ENCODE measurements at regions not wholly inside any gene's neighbourhood (a gene's known extent, or its start where the extent isn't known, plus 50 kb on each side); places are given as distances from the start of the nearest gene placed in this dataset.

DNA sequence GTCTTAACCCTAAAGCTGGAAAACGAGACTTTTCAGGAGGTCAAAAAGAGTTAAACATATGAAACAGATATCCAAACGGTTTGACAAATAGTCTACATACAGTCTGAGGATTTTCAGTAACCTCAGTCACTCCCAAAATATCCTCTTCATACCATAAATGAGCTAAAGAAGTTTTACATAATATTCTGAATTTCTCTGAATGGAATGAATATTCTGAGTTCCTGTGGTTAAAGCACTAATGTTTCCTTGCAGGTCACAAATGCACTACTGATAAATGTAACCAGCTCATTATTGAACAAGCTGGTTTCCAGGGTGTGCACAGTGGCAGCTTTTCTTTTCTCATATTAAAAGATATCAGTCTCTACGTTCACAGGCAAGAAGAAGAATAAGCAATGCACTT lies 137.4 kb upstream of the POU1F1 start:
- TF ChIP-seq ZNF791 (tag by site-specific recombination; IDR thresholded peaks at IDR 0.05) (no peak), HOXC10 (CRISPR knock-in tag; IDR thresholded peaks at IDR 0.05) (no peak), ZNF37A (tag by site-specific recombination; IDR thresholded peaks at IDR 0.05) (no peak), ZFHX2 (tag by site-specific recombination; conservative IDR thresholded peaks at IDR 0.05) (no peak), ZNF391 (tag by site-specific recombination; IDR thresholded peaks at IDR 0.05; ENCODE audit: borderline replicate concordance, low read depth) (no peak), ZBTB17 (tag by site-specific recombination; IDR thresholded peaks at IDR 0.05) (no peak), ZNF610 (tag by site-specific recombination; IDR thresholded peaks at IDR 0.05; ENCODE audit: borderline replicate concordance) (no peak), ZNF202 (tag by site-specific recombination; IDR thresholded peaks at IDR 0.05; ENCODE audit: borderline replicate concordance) (no peak), ZNF785 (tag by site-specific recombination; IDR thresholded peaks at IDR 0.05) (no peak), ZNF670 (tag by site-specific recombination; IDR thresholded peaks at IDR 0.05; ENCODE audit: low read depth) (no peak), ZNF112 (tag by site-specific recombination; IDR thresholded peaks at IDR 0.05) (no peak), TCF7L2 (IDR thresholded peaks at IDR 0.05; ENCODE audit: borderline replicate concordance, low read depth, low read length) (no peak)
- TF ChIP-seq, protein P1, sequence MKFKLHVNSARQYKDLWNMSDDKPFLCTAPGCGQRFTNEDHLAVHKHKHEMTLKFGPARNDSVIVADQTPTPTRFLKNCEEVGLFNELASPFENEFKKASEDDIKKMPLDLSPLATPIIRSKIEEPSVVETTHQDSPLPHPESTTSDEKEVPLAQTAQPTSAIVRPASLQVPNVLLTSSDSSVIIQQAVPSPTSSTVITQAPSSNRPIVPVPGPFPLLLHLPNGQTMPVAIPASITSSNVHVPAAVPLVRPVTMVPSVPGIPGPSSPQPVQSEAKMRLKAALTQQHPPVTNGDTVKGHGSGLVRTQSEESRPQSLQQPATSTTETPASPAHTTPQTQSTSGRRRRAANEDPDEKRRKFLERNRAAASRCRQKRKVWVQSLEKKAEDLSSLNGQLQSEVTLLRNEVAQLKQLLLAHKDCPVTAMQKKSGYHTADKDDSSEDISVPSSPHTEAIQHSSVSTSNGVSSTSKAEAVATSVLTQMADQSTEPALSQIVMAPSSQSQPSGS (tag by site-specific recombination; IDR thresholded peaks at IDR 0.05; ENCODE audit: low read depth) = no peak
- TF ChIP-seq, protein P2, sequence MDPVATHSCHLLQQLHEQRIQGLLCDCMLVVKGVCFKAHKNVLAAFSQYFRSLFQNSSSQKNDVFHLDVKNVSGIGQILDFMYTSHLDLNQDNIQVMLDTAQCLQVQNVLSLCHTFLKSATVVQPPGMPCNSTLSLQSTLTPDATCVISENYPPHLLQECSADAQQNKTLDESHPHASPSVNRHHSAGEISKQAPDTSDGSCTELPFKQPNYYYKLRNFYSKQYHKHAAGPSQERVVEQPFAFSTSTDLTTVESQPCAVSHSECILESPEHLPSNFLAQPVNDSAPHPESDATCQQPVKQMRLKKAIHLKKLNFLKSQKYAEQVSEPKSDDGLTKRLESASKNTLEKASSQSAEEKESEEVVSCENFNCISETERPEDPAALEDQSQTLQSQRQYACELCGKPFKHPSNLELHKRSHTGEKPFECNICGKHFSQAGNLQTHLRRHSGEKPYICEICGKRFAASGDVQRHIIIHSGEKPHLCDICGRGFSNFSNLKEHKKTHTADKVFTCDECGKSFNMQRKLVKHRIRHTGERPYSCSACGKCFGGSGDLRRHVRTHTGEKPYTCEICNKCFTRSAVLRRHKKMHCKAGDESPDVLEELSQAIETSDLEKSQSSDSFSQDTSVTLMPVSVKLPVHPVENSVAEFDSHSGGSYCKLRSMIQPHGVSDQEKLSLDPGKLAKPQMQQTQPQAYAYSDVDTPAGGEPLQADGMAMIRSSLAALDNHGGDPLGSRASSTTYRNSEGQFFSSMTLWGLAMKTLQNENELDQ (tag by site-specific recombination; IDR thresholded peaks at IDR 0.05; ENCODE audit: low read depth) = no peak
- H3K27ac ChIP-seq (ENCODE audit: extremely low read depth, low read depth, low read length) = no peak overlapping the region
- CTCF ChIA-PET = interaction anchor here (1.0 kb wide), 1 partner anchor 63 kb away, joined by 3 read pairs; no protein-coding TSS in a partner anchor
- H3K9me3 ChIP-seq (ENCODE audit: control insufficient read depth, insufficient read depth, low read depth, low read length) = no peaks in the 10 kb centered on the region
- no peaks in the 10 kb centered on the region for H3K4me1 ChIP-seq (ENCODE audit: control insufficient read depth, insufficient read depth, low read length)
- no peak overlapping the region for H3K4me3 ChIP-seq (ENCODE audit: low read depth, low read length)
- no peaks in the 10 kb centered on the region for H3K36me3 ChIP-seq (ENCODE audit: control insufficient read depth in 2 of 2, insufficient read depth in 1 of 2, low read length in 2 of 2)
- POLR2A ChIA-PET = no interaction called here

DNA sequence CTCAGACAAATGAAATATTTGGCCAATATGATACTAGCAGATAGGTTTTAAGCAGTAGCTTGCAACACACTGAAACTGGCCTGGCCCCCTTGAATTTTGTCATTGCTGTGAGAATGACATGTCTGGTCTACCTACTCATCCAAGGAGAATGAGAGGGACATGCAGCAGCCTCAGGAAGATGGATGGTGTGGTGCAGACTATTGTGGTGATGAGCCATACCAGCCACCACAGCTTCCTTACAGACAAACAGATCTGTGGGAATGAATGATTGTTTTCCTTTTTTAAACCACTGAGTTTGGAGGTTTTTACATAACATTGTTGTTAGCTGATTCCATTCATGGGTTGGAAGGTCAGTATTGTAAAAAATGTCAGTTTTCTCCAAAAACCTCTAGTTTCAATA lies 133.7 kb upstream of the POU1F1 start:
- ChIA-PET CTCF (no interaction called here), POLR2A (no interaction called here)
- H3K4me3 ChIP-seq (ENCODE audit: low read depth, low read length) = no peak overlapping the region
- H3K36me3 ChIP-seq (ENCODE audit: control insufficient read depth in 2 of 2, insufficient read depth in 1 of 2, low read length in 2 of 2) = no peaks in the 10 kb centered on the region
- no peaks in the 10 kb centered on the region for H3K9me3 ChIP-seq (ENCODE audit: control insufficient read depth, insufficient read depth, low read depth, low read length)
- H3K4me1 ChIP-seq (ENCODE audit: control insufficient read depth, insufficient read depth, low read length) = no peaks in the 10 kb centered on the region
- H3K27ac ChIP-seq (ENCODE audit: extremely low read depth, low read depth, low read length) = no peak overlapping the region
- TF ChIP-seq ZNF510 (tag by site-specific recombination; IDR thresholded peaks at IDR 0.05; ENCODE audit: insufficient replicate concordance) (no peak), ZNF530 (tag by site-specific recombination; IDR thresholded peaks at IDR 0.05; ENCODE audit: low read depth) (no peak), ZBTB21 (tag by site-specific recombination; IDR thresholded peaks at IDR 0.05) (no peak), ZNF221 (tag by site-specific recombination; IDR thresholded peaks at IDR 0.05; ENCODE audit: borderline replicate concordance) (no peak), ZNF664 (tag by site-specific recombination; IDR thresholded peaks at IDR 0.05) (no peak), ZNF324 (tag by site-specific recombination; IDR thresholded peaks at IDR 0.05) (no peak), ZNF24 (tag by site-specific recombination; IDR thresholded peaks at IDR 0.05) (no peak), ZNF274 (IDR thresholded peaks at IDR 0.05; ENCODE audit: low read length) (no peak), ZNF274 (tag by site-specific recombination; IDR thresholded peaks at IDR 0.05; ENCODE audit: borderline replicate concordance) (no peak), SALL2 (tag by site-specific recombination; IDR thresholded peaks at IDR 0.05; ENCODE audit: borderline replicate concordance) (no peak), MZF1 (tag by site-specific recombination; IDR thresholded peaks at IDR 0.05; ENCODE audit: borderline replicate concordance) (no peak), ZNF623 (tag by site-specific recombination; IDR thresholded peaks at IDR 0.05) (no peak), FEZF1 (tag by site-specific recombination; IDR thresholded peaks at IDR 0.05) (no peak)
- TF ChIP-seq, protein P3, sequence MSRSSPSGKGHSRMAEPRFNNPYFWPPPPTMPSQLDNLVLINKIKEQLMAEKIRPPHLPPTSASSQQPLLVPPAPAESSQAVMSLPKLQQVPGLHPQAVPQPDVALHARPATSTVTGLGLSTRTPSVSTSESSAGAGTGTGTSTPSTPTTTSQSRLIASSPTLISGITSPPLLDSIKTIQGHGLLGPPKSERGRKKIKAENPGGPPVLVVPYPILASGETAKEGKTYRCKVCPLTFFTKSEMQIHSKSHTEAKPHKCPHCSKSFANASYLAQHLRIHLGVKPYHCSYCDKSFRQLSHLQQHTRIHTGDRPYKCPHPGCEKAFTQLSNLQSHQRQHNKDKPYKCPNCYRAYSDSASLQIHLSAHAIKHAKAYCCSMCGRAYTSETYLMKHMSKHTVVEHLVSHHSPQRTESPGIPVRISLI (tag by site-specific recombination; IDR thresholded peaks at IDR 0.05) = no peak
- TF ChIP-seq, protein P4, sequence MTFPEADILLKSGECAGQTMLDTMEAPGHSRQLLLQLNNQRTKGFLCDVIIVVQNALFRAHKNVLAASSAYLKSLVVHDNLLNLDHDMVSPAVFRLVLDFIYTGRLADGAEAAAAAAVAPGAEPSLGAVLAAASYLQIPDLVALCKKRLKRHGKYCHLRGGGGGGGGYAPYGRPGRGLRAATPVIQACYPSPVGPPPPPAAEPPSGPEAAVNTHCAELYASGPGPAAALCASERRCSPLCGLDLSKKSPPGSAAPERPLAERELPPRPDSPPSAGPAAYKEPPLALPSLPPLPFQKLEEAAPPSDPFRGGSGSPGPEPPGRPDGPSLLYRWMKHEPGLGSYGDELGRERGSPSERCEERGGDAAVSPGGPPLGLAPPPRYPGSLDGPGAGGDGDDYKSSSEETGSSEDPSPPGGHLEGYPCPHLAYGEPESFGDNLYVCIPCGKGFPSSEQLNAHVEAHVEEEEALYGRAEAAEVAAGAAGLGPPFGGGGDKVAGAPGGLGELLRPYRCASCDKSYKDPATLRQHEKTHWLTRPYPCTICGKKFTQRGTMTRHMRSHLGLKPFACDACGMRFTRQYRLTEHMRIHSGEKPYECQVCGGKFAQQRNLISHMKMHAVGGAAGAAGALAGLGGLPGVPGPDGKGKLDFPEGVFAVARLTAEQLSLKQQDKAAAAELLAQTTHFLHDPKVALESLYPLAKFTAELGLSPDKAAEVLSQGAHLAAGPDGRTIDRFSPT (tag by site-specific recombination; IDR thresholded peaks at IDR 0.05) = no peak
- TF ChIP-seq, protein P5, sequence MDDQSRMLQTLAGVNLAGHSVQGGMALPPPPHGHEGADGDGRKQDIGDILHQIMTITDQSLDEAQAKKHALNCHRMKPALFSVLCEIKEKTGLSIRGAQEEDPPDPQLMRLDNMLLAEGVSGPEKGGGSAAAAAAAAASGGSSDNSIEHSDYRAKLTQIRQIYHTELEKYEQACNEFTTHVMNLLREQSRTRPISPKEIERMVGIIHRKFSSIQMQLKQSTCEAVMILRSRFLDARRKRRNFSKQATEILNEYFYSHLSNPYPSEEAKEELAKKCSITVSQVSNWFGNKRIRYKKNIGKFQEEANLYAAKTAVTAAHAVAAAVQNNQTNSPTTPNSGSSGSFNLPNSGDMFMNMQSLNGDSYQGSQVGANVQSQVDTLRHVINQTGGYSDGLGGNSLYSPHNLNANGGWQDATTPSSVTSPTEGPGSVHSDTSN (CRISPR knock-in tag; IDR thresholded peaks at IDR 0.05) = no peak

Data from HEK293 (cell line).